Cerebellar cortex (tissue), 1 donor: ENCODE measurements at regions not wholly inside any gene's neighbourhood (a gene's known extent, or its start where the extent isn't known, plus 50 kb on each side); places are given as distances from the start of the nearest gene placed in this dataset.
"Not testable (repeated sequence)": the region's sequence is repeated elsewhere in the genome, so short reads cannot be mapped to it uniquely, and the experiment has no call there.

Experiments used
- DNase-seq: peaks from one replicate; pipeline ENCODE4 v3.0.0-alpha.2; 2015; ENCODE audit warnings: low spot score

GRCh38 chr20:53773792-53774401 is 180.3 kb upstream of the ZNF217 start:
- no peak for DNase-seq

- not testable (repeated sequence) for DNase-seq
Observed at GRCh38 chr20:53773066-53773791, 179.6 kb upstream of the ZNF217 start.

- DNase-seq, result no peak
Observed at GRCh38 chr20:53769041-53769440, 175.4 kb upstream of the ZNF217 start.

GRCh38 chr20:53768329-53768728 is 174.7 kb upstream of the ZNF217 start:
- peak; percentile 68 for DNase-seq

- DNase-seq, result no peak
Observed at GRCh38 chr20:53767206-53767930, 173.7 kb upstream of the ZNF217 start.

- DNase-seq, result no peak
Observed at GRCh38 chr20:53764415-53764800, 170.8 kb upstream of the ZNF217 start.

- no peak for DNase-seq
Observed at GRCh38 chr20:53763707-53764414, 170.2 kb upstream of the ZNF217 start.

- not testable (repeated sequence) for DNase-seq
Observed at GRCh38 chr20:53762423-53762798, 168.8 kb upstream of the ZNF217 start.

- DNase-seq, result no peak
Observed at GRCh38 chr20:53760025-53760441, 166.4 kb upstream of the ZNF217 start.

GRCh38 chr20:53757472-53757913 is 163.9 kb upstream of the ZNF217 start:
- peak; percentile 53 for DNase-seq

- DNase-seq, result no peak
Observed at GRCh38 chr20:53755733-53756531, 162.3 kb upstream of the ZNF217 start.

- no peak for DNase-seq
Observed at GRCh38 chr20:53753880-53754459, 160.3 kb upstream of the ZNF217 start.

GRCh38 chr20:53752971-53753879 is 159.6 kb upstream of the ZNF217 start:
- DNase-seq, result no peak

- no peak for DNase-seq
Observed at GRCh38 chr20:53752583-53752970, 158.9 kb upstream of the ZNF217 start.

- no peak for DNase-seq
Observed at GRCh38 chr20:53751620-53752318, 158.1 kb upstream of the ZNF217 start.

- DNase-seq, result no peak
Observed at GRCh38 chr20:53750827-53751619, 157.4 kb upstream of the ZNF217 start.

- no peak for DNase-seq
Observed at GRCh38 chr20:53749499-53749898, 155.9 kb upstream of the ZNF217 start.

GRCh38 chr20:53748821-53749421 is 155.3 kb upstream of the ZNF217 start:
- no peak for DNase-seq
